ENCODE measurements at regions not wholly inside any gene's neighbourhood (a gene's known extent, or its start where the extent isn't known, plus 50 kb on each side); places are given as distances from the start of the nearest gene placed in this dataset.

DNA sequence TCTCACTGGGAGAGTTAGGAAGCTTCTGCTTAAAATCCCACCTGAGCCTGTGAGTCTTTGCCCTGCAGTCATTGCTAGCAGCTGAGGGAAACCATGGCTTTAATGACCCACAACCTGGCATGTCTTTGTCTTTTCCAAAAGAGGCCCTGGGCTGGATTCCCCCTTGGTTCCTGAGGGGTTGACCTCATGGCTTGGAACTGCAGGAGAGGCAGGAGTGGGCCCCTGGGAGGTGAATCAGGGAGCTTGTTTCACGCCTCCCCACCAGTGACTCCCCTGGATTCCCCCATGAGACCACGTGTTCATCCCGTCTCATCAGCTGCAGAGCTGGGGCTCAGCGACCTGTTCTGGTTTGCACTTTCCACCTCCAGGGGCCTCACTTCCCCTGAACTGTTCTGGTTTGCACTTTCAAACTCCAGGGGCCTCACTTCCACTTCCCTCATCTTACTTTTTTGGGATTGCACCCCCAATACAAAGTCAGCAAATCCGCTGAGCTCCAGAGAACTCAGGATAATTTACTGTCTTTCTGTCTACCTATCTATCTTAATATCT, 58.5 kb upstream of the TMEM18 start:
- 38 to 80% methylated on average over 1 to 5 of the region's 5 CpGs for WGBS, 2 donors (ENCODE audit: low coverage in 1 of 2)
- DNase-seq: no peak
- H3K4me1 ChIP-seq: peaks cover 0 to 14% (median 10%) of the 10 kb centered on the region in 4 donors
- no peaks in the 10 kb centered on the region for H3K36me3 ChIP-seq
- in situ Hi-C loops (cut with MboI; ENCODE audit: low pct_ligation_motif_present in 1 of 4, low pct_unique_long_range_greater_than_20kb in 1 of 4, low sequenced_read_pairs in 3 of 4): no loop called here
- H3K27ac ChIP-seq: no peak overlapping the region
- no peaks in the 10 kb centered on the region for H3K9me3 ChIP-seq
- no peak overlapping the region for H3K4me3 ChIP-seq
- H3K27me3 ChIP-seq: no peaks in the 10 kb centered on the region
- intact Hi-C loops (cut with DNase I; ENCODE audit: low total_unique reads): no loop called here
- TF ChIP-seq POLR2AphosphoS5 (IDR thresholded peaks at IDR 0.05): no peak
- TF ChIP-seq EP300 (IDR thresholded peaks at IDR 0.05; ENCODE audit: low read depth): no peak
- TF ChIP-seq, protein P1, sequence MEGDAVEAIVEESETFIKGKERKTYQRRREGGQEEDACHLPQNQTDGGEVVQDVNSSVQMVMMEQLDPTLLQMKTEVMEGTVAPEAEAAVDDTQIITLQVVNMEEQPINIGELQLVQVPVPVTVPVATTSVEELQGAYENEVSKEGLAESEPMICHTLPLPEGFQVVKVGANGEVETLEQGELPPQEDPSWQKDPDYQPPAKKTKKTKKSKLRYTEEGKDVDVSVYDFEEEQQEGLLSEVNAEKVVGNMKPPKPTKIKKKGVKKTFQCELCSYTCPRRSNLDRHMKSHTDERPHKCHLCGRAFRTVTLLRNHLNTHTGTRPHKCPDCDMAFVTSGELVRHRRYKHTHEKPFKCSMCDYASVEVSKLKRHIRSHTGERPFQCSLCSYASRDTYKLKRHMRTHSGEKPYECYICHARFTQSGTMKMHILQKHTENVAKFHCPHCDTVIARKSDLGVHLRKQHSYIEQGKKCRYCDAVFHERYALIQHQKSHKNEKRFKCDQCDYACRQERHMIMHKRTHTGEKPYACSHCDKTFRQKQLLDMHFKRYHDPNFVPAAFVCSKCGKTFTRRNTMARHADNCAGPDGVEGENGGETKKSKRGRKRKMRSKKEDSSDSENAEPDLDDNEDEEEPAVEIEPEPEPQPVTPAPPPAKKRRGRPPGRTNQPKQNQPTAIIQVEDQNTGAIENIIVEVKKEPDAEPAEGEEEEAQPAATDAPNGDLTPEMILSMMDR (IDR thresholded peaks at IDR 0.05): no peak
- TF ChIP-seq POLR2A (IDR thresholded peaks at IDR 0.05): no peak

DNA sequence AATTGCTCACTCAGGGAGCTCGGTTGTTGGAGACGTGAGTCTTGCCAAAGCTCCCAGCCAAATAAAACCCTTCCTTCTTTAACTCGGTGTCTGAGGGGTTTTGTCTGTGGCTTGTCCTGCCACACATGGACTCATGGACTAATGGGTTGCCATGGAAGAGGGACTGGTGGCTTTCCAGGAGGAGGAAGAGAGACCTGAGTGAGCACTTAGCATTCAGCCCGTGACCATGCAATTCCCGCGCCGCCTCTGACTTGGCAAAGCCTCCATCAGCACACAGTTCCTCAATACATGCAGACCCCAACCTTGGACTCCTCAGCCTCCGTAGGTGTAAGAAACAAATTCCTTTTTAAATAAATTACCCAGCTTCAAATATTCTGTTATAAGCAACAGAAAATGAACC, 57.3 kb upstream of the TMEM18 start:
- in situ Hi-C loops (cut with MboI; ENCODE audit: low pct_ligation_motif_present in 1 of 4, low pct_unique_long_range_greater_than_20kb in 1 of 4, low sequenced_read_pairs in 3 of 4): no loop called here
- no peaks in the 10 kb centered on the region for H3K9me3 ChIP-seq
- intact Hi-C loops (cut with DNase I; ENCODE audit: low total_unique reads): no loop called here
- no peak for TF ChIP-seq POLR2AphosphoS5 (IDR thresholded peaks at IDR 0.05)
- TF ChIP-seq, protein P1 (IDR thresholded peaks at IDR 0.05): no peak
- peaks cover 0 to 2% (median under 1%) of the 10 kb centered on the region in 4 donors for H3K4me1 ChIP-seq
- WGBS, 2 donors (ENCODE audit: low coverage in 1 of 2): 76 to 87% methylated on average over 5 to 8 of the region's 8 CpGs
- H3K27ac ChIP-seq: no peak overlapping the region
- H3K36me3 ChIP-seq: no peaks in the 10 kb centered on the region
- H3K4me3 ChIP-seq: no peak overlapping the region
- DNase-seq: no peak
- H3K27me3 ChIP-seq: no peaks in the 10 kb centered on the region

DNA sequence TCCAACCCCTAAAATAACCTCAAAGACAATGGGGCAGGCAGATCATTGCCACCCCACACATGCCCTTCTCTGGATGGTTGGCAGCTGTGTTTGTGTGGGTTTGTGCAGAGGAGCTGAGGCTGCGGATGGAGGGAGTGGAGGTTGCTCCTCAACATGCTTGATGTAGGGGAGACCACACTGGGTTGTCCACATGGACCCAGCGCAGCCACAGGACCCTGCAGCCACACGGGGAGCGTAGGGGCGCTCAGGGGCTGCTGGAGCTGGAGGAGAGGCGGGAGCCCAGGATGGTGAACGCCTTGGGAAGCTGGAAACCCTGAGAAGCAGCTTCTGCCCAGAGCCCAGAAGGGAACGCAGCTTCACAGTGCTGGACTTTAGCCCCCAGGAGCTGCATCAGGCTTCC, 56.3 kb upstream of the TMEM18 start:
- in situ Hi-C loops (cut with MboI; ENCODE audit: low pct_ligation_motif_present in 1 of 4, low pct_unique_long_range_greater_than_20kb in 1 of 4, low sequenced_read_pairs in 3 of 4) (no loop called here), intact Hi-C loops (cut with DNase I; ENCODE audit: low total_unique reads) (no loop called here)
- H3K36me3 ChIP-seq: no peaks in the 10 kb centered on the region
- no peak for DNase-seq
- H3K27me3 ChIP-seq: no peaks in the 10 kb centered on the region
- 81 to 83% methylated on average over 1 to 8 of the region's 8 CpGs for WGBS, 2 donors (ENCODE audit: low coverage in 1 of 2)
- no peaks in the 10 kb centered on the region for H3K4me1 ChIP-seq
- H3K4me3 ChIP-seq: no peak overlapping the region
- TF ChIP-seq, protein P1 (IDR thresholded peaks at IDR 0.05): no peak
- TF ChIP-seq EP300 (IDR thresholded peaks at IDR 0.05; ENCODE audit: low read depth) (no peak), POLR2AphosphoS5 (IDR thresholded peaks at IDR 0.05) (no peak), POLR2A (IDR thresholded peaks at IDR 0.05) (no peak)
- no peak overlapping the region for H3K27ac ChIP-seq
- H3K9me3 ChIP-seq: no peaks in the 10 kb centered on the region

DNA sequence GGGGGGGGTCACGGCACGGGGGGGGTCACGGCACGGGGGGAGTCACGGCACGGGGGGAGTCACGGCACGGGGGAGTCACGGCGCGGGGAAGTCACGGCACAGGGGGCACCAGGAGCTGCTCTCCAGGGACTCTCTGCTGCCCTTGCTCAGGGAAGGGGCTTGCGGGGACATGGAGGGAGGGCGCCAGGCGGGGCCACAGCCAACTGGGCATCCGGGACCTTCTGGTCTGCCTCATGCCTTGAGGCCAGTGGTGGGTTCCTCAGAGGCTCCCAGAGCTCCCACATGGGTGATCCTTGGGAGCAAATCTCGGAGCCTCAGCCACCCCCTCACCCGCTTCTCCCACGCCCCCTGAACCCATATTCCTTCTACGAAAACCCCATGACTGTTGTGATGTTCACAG, 55.8 kb upstream of the TMEM18 start:
- WGBS, 2 donors (ENCODE audit: low coverage in 1 of 2): 92% methylated on average over 16 of the region's 20 CpGs; no CpG with 5 or more reads in 1 of the 2 donors
- TF ChIP-seq POLR2AphosphoS5 (IDR thresholded peaks at IDR 0.05) (no peak), EP300 (IDR thresholded peaks at IDR 0.05; ENCODE audit: low read depth) (no peak), POLR2A (IDR thresholded peaks at IDR 0.05) (no peak)
- TF ChIP-seq, protein P1 (IDR thresholded peaks at IDR 0.05): no peak
- in situ Hi-C loops (cut with MboI; ENCODE audit: low pct_ligation_motif_present in 1 of 4, low pct_unique_long_range_greater_than_20kb in 1 of 4, low sequenced_read_pairs in 3 of 4): no loop called here

More for the DNA sequence above, 55.8 kb upstream of the TMEM18 start:
- intact Hi-C loops (cut with DNase I; ENCODE audit: low total_unique reads): no loop called here
- Histone ChIP-seq H3K27ac (no peak overlapping the region), H3K4me3 (no peak overlapping the region), H3K27me3 (no peaks in the 10 kb centered on the region), H3K9me3 (no peaks in the 10 kb centered on the region), H3K36me3 (no peaks in the 10 kb centered on the region), H3K4me1 (no peaks in the 10 kb centered on the region)
- DNase-seq: no peak
